A549 (cell line): ENCODE measurements at regions not wholly inside any gene's neighbourhood (a gene's known extent, or its start where the extent isn't known, plus 50 kb on each side); places are given as distances from the start of the nearest gene placed in this dataset.

Experiments used
- ATAC-seq, 2 experiments: fragments of 200-7000 bp in 1 of 2; fragments of >200 bp in 1 of 2; cut with Nextera tagmentation in 1 of 2; cut with Tn5 transposase in 1 of 2; 3 replicates each; pipeline versions ENCODE4 v1.8.0 to v1.9.1; 2018 to 2020; ENCODE audit warnings: mild to moderate bottlenecking in 1 of 2, moderate library complexity in 1 of 2
- CTCF ChIA-PET: fragments of 300-600 bp; sonication (Branson Sonifier 250); formaldehyde crosslinking; extraction: SDS; loops from one replicate; lab custom pipeline; 2021; ENCODE audit warnings: antibody characterized with exemption, inconsistent platforms; lab: Yijun Ruan, JAX
- POLR2A ChIA-PET: fragments of 350-600 bp; formaldehyde crosslinking; extraction: SDS; loops from one replicate; lab custom pipeline; 2021; ENCODE audit warnings: antibody characterized with exemption, inconsistent platforms; lab: Yijun Ruan, JAX
- DNase-seq, 2 experiments: peaks; one replicate each; pipeline versions ENCODE4 v3.0.0 to v3.0.0-alpha.2; 2011 to 2016; ENCODE audit warnings: low read depth in 1 of 2, low spot score in 1 of 2
- FAIRE-seq: peaks from 2 replicates; lab custom pipeline; 2011; peaks lifted over from hg19 to GRCh38; lab: Jason Lieb, UNC
- H3K27ac ChIP-seq, 2 experiments: fragments of >200 bp; sonication (Bioruptor Twin); formaldehyde crosslinking; 3 replicates each; pipeline ENCODE4 v1.5.1; 2016 to 2017
- H3K4me1 ChIP-seq: fragments of >200 bp; sonication (Bioruptor Twin); formaldehyde crosslinking; 3 replicates; pipeline ENCODE4 v1.6.1; 2016
- H3K4me2 ChIP-seq: fragments of >200 bp; sonication (Bioruptor Twin); formaldehyde crosslinking; 3 replicates; pipeline ENCODE4 v1.6.1; 2016
- H3K4me3 ChIP-seq: fragments of >200 bp; sonication (Bioruptor Twin); formaldehyde crosslinking; 3 replicates; pipeline ENCODE4 v1.5.1; 2016
- H3K9me3 ChIP-seq: fragments of >200 bp; sonication (Bioruptor Twin); formaldehyde crosslinking; 3 replicates; pipeline ENCODE4 v1.6.1; 2016
- BHLHE40 ChIP-seq: IDR thresholded peaks from 2 replicates; pipeline ENCODE4 v1.6.1; 2012; ENCODE audit warnings: low read depth, low read length, inconsistent platforms
- CBX2 ChIP-seq: fragments of 200-600 bp; sonication (generic); IDR thresholded peaks from 2 replicates; pipeline ENCODE4 v1.6.1; 2016; ENCODE audit warnings: low read depth, mild to moderate bottlenecking, borderline replicate concordance
- CBX8 ChIP-seq: fragments of 200-600 bp; sonication (generic); IDR thresholded peaks from 2 replicates; pipeline ENCODE4 v1.6.1; 2016
- CEBPB ChIP-seq, 2 experiments: fragments of >200 bp in 1 of 2; sonication (Bioruptor Twin) in 1 of 2; formaldehyde crosslinking in 1 of 2; IDR thresholded peaks; 2 replicates each; pipeline ENCODE4 v1.6.1; 2012 to 2016
- CHD2 ChIP-seq: fragments of 150-350 bp; IDR thresholded peaks from 2 replicates; pipeline ENCODE4 v1.6.1; 2014; ENCODE audit warnings: low read length; ENCODE audit not compliant: partially characterized antibody
- CTCF ChIP-seq: fragments of >200 bp; sonication (Bioruptor Twin); formaldehyde crosslinking; IDR thresholded peaks from 3 replicates; pipeline ENCODE4 v1.5.1; 2016
- EHMT2 ChIP-seq: fragments of 200-600 bp; sonication (generic); IDR thresholded peaks from 2 replicates; pipeline ENCODE4 v1.6.1; 2016; ENCODE audit warnings: antibody characterized with exemption, low read depth, mild to moderate bottlenecking, moderate library complexity
- ESRRA ChIP-seq: fragments of 150-350 bp; IDR thresholded peaks from 2 replicates; pipeline ENCODE4 v1.6.1; 2014; ENCODE audit warnings: mild to moderate bottlenecking, low read length, borderline replicate concordance
- FOSL2 ChIP-seq, 2 experiments: fragments of 450-650 bp in 1 of 2; fragments of >200 bp in 1 of 2; sonication (Bioruptor Twin) in 1 of 2; formaldehyde crosslinking; IDR thresholded peaks; 2 replicates each; pipeline versions ENCODE4 v1.5.0 to v1.6.1; 2016 to 2020; ENCODE audit warnings: mild to moderate bottlenecking in 1 of 2, moderate library complexity in 1 of 2
- FOXS1 ChIP-seq: fragments of 250-450 bp; sonication (Bioruptor Pico); IDR thresholded peaks from 2 replicates; pipeline ENCODE4 v1.5.0; 2020; ENCODE audit warnings: mild to moderate bottlenecking, moderate library complexity
- HDAC2 ChIP-seq: fragments of 200-600 bp; sonication (generic); IDR thresholded peaks from 2 replicates; pipeline ENCODE4 v1.6.1; 2016
- HMGXB4 ChIP-seq: fragments of 250-450 bp; sonication (Bioruptor Pico); IDR thresholded peaks from 2 replicates; pipeline ENCODE4 v1.5.0; 2021; ENCODE audit warnings: mild to moderate bottlenecking, moderate library complexity, borderline replicate concordance
- HOXB5 ChIP-seq: fragments of 250-450 bp; sonication (Bioruptor Pico); IDR thresholded peaks from 2 replicates; pipeline ENCODE4 v1.5.0; 2020; ENCODE audit warnings: mild to moderate bottlenecking, moderate library complexity
- JUN ChIP-seq, 2 experiments: fragments of >200 bp; sonication (Bioruptor Twin); formaldehyde crosslinking; IDR thresholded peaks; 2 replicates in 1 of 2; 3 replicates in 1 of 2; pipeline ENCODE4 v1.6.1; 2016 to 2017
- JUNB ChIP-seq: fragments of >200 bp; sonication (Bioruptor Twin); formaldehyde crosslinking; IDR thresholded peaks from 2 replicates; pipeline ENCODE4 v1.6.1; 2016
- MAFK ChIP-seq: fragments of 450-650 bp; IDR thresholded peaks from 2 replicates; pipeline ENCODE4 v1.6.1; 2014; ENCODE audit not compliant: partially characterized antibody
- MAX ChIP-seq: IDR thresholded peaks from 2 replicates; pipeline ENCODE4 v1.6.1; 2012
- PBX3 ChIP-seq: IDR thresholded peaks from 2 replicates; pipeline ENCODE4 v1.6.1; 2012
- RAD21 ChIP-seq, 2 experiments: fragments of >200 bp in 1 of 2; sonication (Bioruptor Twin) in 1 of 2; formaldehyde crosslinking in 1 of 2; IDR thresholded peaks in 1 of 2; conservative IDR thresholded peaks in 1 of 2; 2 replicates in 1 of 2; 3 replicates in 1 of 2; pipeline ENCODE4 v1.6.1; 2012 to 2018; ENCODE audit warnings: inconsistent platforms in 1 of 2
- RARB ChIP-seq: fragments of 250-450 bp; sonication (Bioruptor Pico); IDR thresholded peaks from 2 replicates; pipeline ENCODE4 v1.8.0; 2021; ENCODE audit warnings: mild to moderate bottlenecking, moderate library complexity
- RFX5 ChIP-seq: fragments of 450-650 bp; IDR thresholded peaks from 2 replicates; pipeline ENCODE4 v1.7.1; 2014; ENCODE audit warnings: antibody characterized with exemption, mild to moderate bottlenecking, moderate library complexity
- RNF2 ChIP-seq: fragments of 200-600 bp; sonication (generic); IDR thresholded peaks from 2 replicates; pipeline ENCODE4 v1.6.1; 2016; ENCODE audit warnings: low read depth, mild to moderate bottlenecking, antibody characterized with exemption, moderate library complexity, borderline replicate concordance
- SMC3 ChIP-seq: fragments of >200 bp; sonication (Bioruptor Twin); formaldehyde crosslinking; IDR thresholded peaks from 3 replicates; pipeline ENCODE4 v1.6.1; 2018; ENCODE audit warnings: inconsistent platforms
- TP53 ChIP-seq: fragments of 250-450 bp; sonication (Bioruptor Pico); IDR thresholded peaks from 2 replicates; pipeline ENCODE4 v1.5.0; 2021; ENCODE audit warnings: mild to moderate bottlenecking, moderate library complexity
- ZC3H11A ChIP-seq: fragments of 450-650 bp; IDR thresholded peaks from 2 replicates; pipeline ENCODE4 v1.6.1; 2014; ENCODE audit warnings: antibody characterized with exemption, mild to moderate bottlenecking
- ZNF302 ChIP-seq: fragments of 250-450 bp; sonication (Bioruptor Pico); IDR thresholded peaks from 2 replicates; pipeline ENCODE4 v1.9.0; 2021; ENCODE audit warnings: inconsistent platforms, mild to moderate bottlenecking, moderate library complexity
- WGBS: methylation state at CpG from one replicate; pipeline ENCODE4 v1.1.6; 2017; ENCODE audit errors: missing lambda C conversion rate; 5-methylcytosine and 5-hydroxymethylcytosine counted together

- no peak for TF ChIP-seq ESRRA
- no peak for TF ChIP-seq CBX8
- no peak for TF ChIP-seq CTCF
- TF ChIP-seq RNF2: no peak
- TF ChIP-seq RARB (CRISPR knock-in tag): no peak
- TF ChIP-seq RFX5: no peak
Observed at GRCh38 chr2:200751786-200752185, 59.9 kb upstream of the BZW1 start (continued).

- ATAC-seq (no peak), FAIRE-seq (no peak), DNase-seq (no peak)
- POLR2A ChIA-PET: interaction anchor here (1.1 kb wide), 1 partner anchor 112 kb away, joined by 3 read pairs; the partner anchor contains the start of gene CLK1
- peak overlapping the region in 1 of 2 experiments; percentile 40; a peak in 4 of 6 replicates for H3K27ac ChIP-seq
- CTCF ChIA-PET: interaction anchor here (1.4 to 7.8 kb wide), 2 partner anchors 13 to 40 kb away, joined by 3 to 44 read pairs; no protein-coding TSS in a partner anchor
- no peak overlapping the region for H3K4me2 ChIP-seq
- no peak for TF ChIP-seq HOXB5
- TF ChIP-seq FOXS1 (CRISPR knock-in tag): no peak
- TF ChIP-seq ZNF302 (CRISPR knock-in tag): no peak
- no peak for TF ChIP-seq ESRRA
- H3K4me1 ChIP-seq: peaks cover 67% of the 10 kb centered on the region
- no peaks in the 10 kb centered on the region for H3K9me3 ChIP-seq
- WGBS: 95% methylated on average over 2 of the region's 2 CpGs
- H3K4me3 ChIP-seq: no peak overlapping the region
Observed at GRCh38 chr2:200752332-200752731, 59.4 kb upstream of the BZW1 start.

- ChIA-PET POLR2A (no interaction called here), CTCF (interaction anchor here (7.8 kb wide), 1 partner anchor 40 kb away, joined by 44 read pairs; no protein-coding TSS in a partner anchor)
- ATAC-seq: no peak
- WGBS: 91% methylated on average over 1 of the region's 1 CpG
- Histone ChIP-seq H3K9me3 (no peaks in the 10 kb centered on the region), H3K27ac (peak overlapping the region in 1 of 2 experiments; percentile 40; a peak in 2 of 6 replicates), H3K4me2 (no peak overlapping the region), H3K4me1 (peaks cover 67% of the 10 kb centered on the region), H3K4me3 (no peak overlapping the region)
- no peak for DNase-seq
- FAIRE-seq: no peak
- no peak for TF ChIP-seq TP53 (CRISPR knock-in tag)
- TF ChIP-seq HDAC2: 0 out of 2 replicates have a peak, but pooled peaks have one; percentile 34
- TF ChIP-seq, all 56 proteins: peak for 1
Observed at GRCh38 chr2:200752835-200753234, 58.9 kb upstream of the BZW1 start.

GRCh38 chr2:200756618-200757321 lies 54.9 kb upstream of the BZW1 start:
- 13% methylated on average over 4 of the region's 4 CpGs for WGBS
- ATAC-seq (peak; percentile 94), DNase-seq (peak; percentile 77 to 89), FAIRE-seq (no peak)
- H3K9me3 ChIP-seq: no peaks in the 10 kb centered on the region
- peak overlapping the region; percentile 85 for H3K4me2 ChIP-seq
- H3K4me1 ChIP-seq: peaks cover 77% of the 10 kb centered on the region
- CTCF ChIA-PET: interaction anchor here (1.0 to 1.9 kb wide), 6 partner anchors 8 to 51 kb away, joined by 3 to 11 read pairs (median 4); no protein-coding TSS in a partner anchor
- H3K4me3 ChIP-seq: no peak overlapping the region
- peak overlapping the region; percentile 82 to 85 for H3K27ac ChIP-seq
- POLR2A ChIA-PET: interaction anchor here (1.0 to 3.0 kb wide), 8 partner anchors 9 to 132 kb away, joined by 4 to 24 read pairs (median 6); partner anchors contain the start of genes BZW1, CLK1, NIF3L1 and PPIL3
- TF ChIP-seq HMGXB4 (no peak), MAFK (no peak), FOSL2 (IDR thresholded peaks at IDR 0.05) (peak; percentile 67), FOSL2 (CRISPR knock-in tag; IDR thresholded peaks at IDR 0.05) (peak; percentile 93), ZC3H11A (no peak), BHLHE40 (no peak), JUNB (peak; percentile 63), PBX3 (no peak), SMC3 (peak; percentile 5; the same call in 1 of the 3 replicates), RNF2 (no peak), CEBPB (IDR thresholded peaks at IDR 0.05) (peak; percentile 76 to 80), CBX2 (no peak), EHMT2 (0 out of 2 replicates have a peak, but pooled peaks have one; percentile 38), CHD2 (no peak), MAX (peak; percentile 33; the same call in 1 of the 2 replicates), RAD21 (conservative IDR thresholded peaks at IDR 0.05 in 1 of 2, IDR thresholded peaks at IDR 0.05 in 1 of 2) (0 out of 5 replicates have a peak, but pooled peaks of 1 of the 2 experiments have one; percentile 2), JUN (IDR thresholded peaks at IDR 0.05) (peak in 1 of 2 experiments; percentile 50; a peak in 1 of 5 replicates)
